GM12864 (cell line): ENCODE measurements at regions not wholly inside any gene's neighbourhood (a gene's known extent, or its start where the extent isn't known, plus 50 kb on each side); places are given as distances from the start of the nearest gene placed in this dataset.

ENCODE experiments used
- DNase-seq: peaks from one replicate; pipeline ENCODE4 v3.0.0-alpha.2; 2011; ENCODE audit warnings: low read depth
- H3K4me3 ChIP-seq: 2 replicates; pipeline ENCODE4 v1.5.1; 2011; ENCODE audit warnings: mild to moderate bottlenecking, low read depth, low read length, control low read depth
- TF ChIP-seq, protein P1 (sequence below): IDR thresholded peaks from 2 replicates; pipeline ENCODE4 v1.5.1; 2011; ENCODE audit warnings: low read depth, mild to moderate bottlenecking, moderate library complexity, low read length, control low read depth, inconsistent platforms; ENCODE audit errors: missing control alignments

DNA sequence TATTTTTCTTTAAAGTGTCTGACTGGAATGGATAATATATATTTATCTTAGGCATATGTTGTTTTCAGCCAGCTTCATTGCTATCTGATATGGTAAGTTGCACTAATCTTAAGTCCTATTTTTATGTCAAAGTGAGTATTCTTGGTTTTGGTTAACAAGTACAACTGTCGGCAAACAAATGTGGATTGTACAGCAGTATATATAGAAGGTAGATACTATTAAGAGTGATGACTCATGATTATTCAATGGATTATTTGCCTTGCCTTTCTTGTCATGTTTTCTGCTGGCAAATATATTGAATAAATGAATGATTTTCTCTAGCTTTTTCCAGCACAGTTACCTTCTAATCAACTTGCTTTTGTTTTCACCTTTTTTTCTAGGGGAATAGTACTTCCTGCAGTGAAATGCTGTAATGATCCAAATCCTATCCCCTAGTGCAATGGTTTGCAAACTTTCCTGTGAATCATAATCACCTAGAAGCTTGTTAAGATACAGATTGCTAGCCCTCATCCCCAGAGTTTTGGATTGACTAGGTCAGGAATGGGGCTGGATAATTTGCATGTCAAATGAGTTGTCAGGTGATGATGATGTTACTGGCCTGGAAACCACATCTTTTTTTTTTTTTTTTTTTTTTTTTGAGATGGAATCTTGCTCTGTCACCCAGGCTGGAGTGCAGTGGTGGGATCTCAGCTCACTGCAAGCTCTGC is 60.8 kb upstream of the ARRDC3 start:
- no peak for DNase-seq
- TF ChIP-seq, protein P1, sequence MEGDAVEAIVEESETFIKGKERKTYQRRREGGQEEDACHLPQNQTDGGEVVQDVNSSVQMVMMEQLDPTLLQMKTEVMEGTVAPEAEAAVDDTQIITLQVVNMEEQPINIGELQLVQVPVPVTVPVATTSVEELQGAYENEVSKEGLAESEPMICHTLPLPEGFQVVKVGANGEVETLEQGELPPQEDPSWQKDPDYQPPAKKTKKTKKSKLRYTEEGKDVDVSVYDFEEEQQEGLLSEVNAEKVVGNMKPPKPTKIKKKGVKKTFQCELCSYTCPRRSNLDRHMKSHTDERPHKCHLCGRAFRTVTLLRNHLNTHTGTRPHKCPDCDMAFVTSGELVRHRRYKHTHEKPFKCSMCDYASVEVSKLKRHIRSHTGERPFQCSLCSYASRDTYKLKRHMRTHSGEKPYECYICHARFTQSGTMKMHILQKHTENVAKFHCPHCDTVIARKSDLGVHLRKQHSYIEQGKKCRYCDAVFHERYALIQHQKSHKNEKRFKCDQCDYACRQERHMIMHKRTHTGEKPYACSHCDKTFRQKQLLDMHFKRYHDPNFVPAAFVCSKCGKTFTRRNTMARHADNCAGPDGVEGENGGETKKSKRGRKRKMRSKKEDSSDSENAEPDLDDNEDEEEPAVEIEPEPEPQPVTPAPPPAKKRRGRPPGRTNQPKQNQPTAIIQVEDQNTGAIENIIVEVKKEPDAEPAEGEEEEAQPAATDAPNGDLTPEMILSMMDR: no peak
- no peak overlapping the region for H3K4me3 ChIP-seq

DNA sequence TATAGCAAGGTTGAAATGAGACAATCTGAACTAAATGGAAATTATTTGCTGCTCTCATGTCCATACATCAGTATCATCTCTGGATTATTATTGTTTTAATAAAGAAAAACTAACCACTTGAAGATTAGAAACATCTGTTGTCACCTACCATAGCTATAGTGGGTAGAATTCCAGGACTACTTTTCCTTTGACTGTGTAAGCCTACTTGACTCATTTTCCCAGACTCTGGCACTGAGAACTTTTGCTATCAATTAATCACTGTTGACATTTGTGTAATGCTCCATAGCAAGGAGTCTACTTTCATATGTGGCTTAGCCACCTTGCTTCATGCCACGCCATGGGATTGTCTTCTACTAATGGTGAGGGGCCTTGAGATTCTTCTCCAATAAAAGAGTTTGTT is 59.9 kb upstream of the ARRDC3 start:
- TF ChIP-seq, protein P1: no peak
- no peak for DNase-seq
- H3K4me3 ChIP-seq: no peak overlapping the region

DNA sequence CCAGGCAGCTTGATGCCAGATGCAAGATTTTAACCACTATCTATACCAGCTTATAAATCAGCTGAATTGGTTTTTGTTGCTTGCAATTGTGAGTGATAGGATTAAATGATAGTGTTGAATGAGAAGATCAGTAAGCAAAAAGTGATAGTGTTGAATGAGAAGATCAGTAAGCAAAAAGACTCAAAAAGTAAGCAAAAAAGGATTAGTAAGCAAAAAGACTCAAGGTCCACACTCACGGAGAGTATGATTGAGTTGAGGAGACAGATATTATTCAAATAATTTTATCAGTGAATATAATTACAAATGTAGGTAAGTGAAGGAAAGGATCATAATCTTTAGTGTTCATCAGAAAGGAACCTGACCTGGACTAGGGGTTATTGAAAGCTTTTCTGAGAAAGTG is 58.0 kb upstream of the ARRDC3 start:
- no peak overlapping the region for H3K4me3 ChIP-seq
- no peak for DNase-seq
- TF ChIP-seq, protein P1: no peak

DNA sequence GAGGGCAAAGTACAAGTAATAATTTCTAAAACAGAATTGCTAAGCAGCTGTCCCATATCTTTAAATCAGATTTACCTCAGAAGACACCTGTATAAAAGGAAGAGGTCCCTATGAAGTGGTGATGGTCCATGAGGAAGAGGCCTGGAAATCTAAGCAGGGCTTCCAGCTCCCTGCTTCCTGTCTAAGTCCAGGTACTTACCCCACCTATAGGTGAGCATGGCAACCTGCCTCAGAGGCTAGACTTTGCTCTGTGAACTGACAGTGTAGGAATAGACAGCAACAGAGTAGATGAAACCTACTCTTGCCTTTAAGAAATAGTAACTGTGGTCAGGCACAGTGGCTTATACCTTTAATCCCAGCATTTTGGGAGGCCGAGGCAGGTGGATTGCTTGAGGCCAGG is 55.8 kb upstream of the ARRDC3 start:
- H3K4me3 ChIP-seq: no peak overlapping the region
- TF ChIP-seq, protein P1: no peak
- DNase-seq: no peak

DNA sequence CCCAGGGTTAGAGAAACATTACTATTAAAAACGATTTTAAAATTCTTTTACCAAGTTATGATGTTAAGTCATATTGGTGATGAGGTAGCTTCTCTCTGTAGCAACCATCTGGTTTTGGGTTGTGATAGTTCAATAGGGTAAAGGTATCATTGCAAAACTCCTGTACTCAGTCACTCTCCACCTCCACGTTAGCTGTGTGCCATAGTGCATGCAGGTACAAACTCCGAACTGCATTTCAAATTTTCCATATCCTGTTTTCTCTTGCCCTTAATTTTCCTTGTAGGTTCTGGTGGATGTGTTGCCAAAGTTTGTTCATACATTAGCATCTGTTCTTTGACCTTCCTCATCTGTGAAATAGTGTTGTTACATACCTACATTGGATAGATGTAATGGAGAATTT is 53.1 kb upstream of the ARRDC3 start:
- DNase-seq: no peak
- TF ChIP-seq, protein P1: no peak
- H3K4me3 ChIP-seq: no peak overlapping the region

DNA sequence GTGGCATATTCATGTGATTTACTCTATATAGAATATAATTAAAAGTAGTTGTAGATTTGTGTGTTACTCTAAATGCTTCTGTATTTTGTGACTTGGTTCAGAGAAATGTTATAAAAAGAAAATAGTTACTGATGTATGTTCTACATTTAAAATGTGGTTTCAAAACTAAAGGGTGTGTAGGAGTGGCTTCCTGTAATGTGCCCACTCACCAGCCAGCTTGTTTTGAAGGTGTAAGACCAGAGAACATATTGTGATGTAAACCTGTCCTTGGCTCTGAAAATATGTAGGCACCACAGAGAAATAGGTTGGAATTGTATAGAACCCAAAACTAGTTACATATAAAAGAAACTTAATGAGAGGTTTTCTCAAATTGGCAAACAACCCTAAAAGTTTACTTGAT is 51.2 kb upstream of the ARRDC3 start:
- DNase-seq: peak; percentile 10
- H3K4me3 ChIP-seq: no peak overlapping the region
- TF ChIP-seq, protein P1: no peak

DNA sequence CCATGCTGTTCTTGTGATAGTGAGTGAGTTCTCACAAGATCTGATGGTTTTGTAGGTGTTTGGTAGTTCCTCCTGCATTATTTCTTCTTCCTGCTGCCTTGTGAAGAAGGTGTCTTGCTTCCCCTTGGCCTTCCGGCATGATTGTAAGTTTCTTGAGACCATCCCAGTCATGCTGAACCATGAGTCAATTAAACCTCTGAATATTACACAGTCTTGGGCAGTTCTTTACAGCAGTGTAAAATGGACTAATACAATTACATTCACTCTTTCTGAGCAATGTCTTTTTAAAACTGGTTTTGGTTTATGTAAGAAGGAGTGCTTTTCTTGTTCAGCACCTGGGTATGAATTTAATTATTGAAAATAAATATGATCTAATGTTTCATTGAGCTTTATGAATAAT is 50.7 kb upstream of the ARRDC3 start:
- no peak for DNase-seq
- no peak overlapping the region for H3K4me3 ChIP-seq
- TF ChIP-seq, protein P1: no peak
